Neural crest cell (in vitro differentiated cells): ENCODE measurements at regions not wholly inside any gene's neighbourhood (a gene's known extent, or its start where the extent isn't known, plus 50 kb on each side); places are given as distances from the start of the nearest gene placed in this dataset.

Source experiments
- DNase-seq: peaks from one replicate; pipeline ENCODE4 v3.0.0; 2021; ENCODE audit warnings: low read depth, mixed read lengths, low spot score
- H3K27ac Mint-ChIP-seq: one replicate; pipeline ENCODE4 v1.8.0; 2021; ENCODE audit warnings: mild to moderate bottlenecking, mixed read lengths; ENCODE audit not compliant: unreplicated experiment
- H3K27me3 Mint-ChIP-seq: 2 replicates; pipeline ENCODE4 v1.8.0; 2021; ENCODE audit warnings: low read depth, mild to moderate bottlenecking, mixed read lengths
- H3K36me3 Mint-ChIP-seq: 2 replicates; pipeline ENCODE4 v1.8.0; 2021; ENCODE audit warnings: low read depth, mild to moderate bottlenecking, mixed read lengths
- H3K4me1 Mint-ChIP-seq: 2 replicates; pipeline ENCODE4 v1.8.0; 2021; ENCODE audit warnings: mixed read lengths
- H3K4me3 Mint-ChIP-seq: one replicate; pipeline ENCODE4 v1.8.0; 2021; ENCODE audit warnings: mild to moderate bottlenecking, mixed read lengths
- H3K9me3 Mint-ChIP-seq: 2 replicates; pipeline ENCODE4 v1.8.0; 2021; ENCODE audit warnings: mixed read lengths
- CTCF ChIP-seq: fragments of 200-600 bp; sonication (generic); conservative IDR thresholded peaks from 2 replicates; pipeline ENCODE4 v1.5.0; 2021; ENCODE audit warnings: antibody characterized with exemption, mild to moderate bottlenecking

GRCh38 chr5:44252545-44252944, 136.7 kb downstream of the FGF10 start:
- H3K4me1 Mint-ChIP-seq = peaks cover 15% of the 10 kb centered on the region
- no peak for TF ChIP-seq CTCF
- H3K9me3 Mint-ChIP-seq = peaks cover 5% of the 10 kb centered on the region
- no peak for DNase-seq
- no peaks in the 10 kb centered on the region for H3K27me3 Mint-ChIP-seq
- peak overlapping the region; percentile 52 for H3K27ac Mint-ChIP-seq
- no peak overlapping the region for H3K4me3 Mint-ChIP-seq
- no peaks in the 10 kb centered on the region for H3K36me3 Mint-ChIP-seq

- Mint-ChIP-seq H3K4me3 (no peak overlapping the region), H3K4me1 (peaks cover 16% of the 10 kb centered on the region), H3K36me3 (no peaks in the 10 kb centered on the region), H3K27me3 (no peaks in the 10 kb centered on the region), H3K27ac (no peak overlapping the region), H3K9me3 (peaks cover 6% of the 10 kb centered on the region)
- DNase-seq = no peak
- TF ChIP-seq CTCF = no peak
Observed at GRCh38 chr5:44246986-44247385, 142.2 kb downstream of the FGF10 start.

- TF ChIP-seq CTCF = no peak
- Mint-ChIP-seq H3K4me3 (no peak overlapping the region), H3K36me3 (no peaks in the 10 kb centered on the region), H3K27ac (no peak overlapping the region), H3K4me1 (peaks cover 16% of the 10 kb centered on the region), H3K27me3 (no peaks in the 10 kb centered on the region), H3K9me3 (peaks cover 6% of the 10 kb centered on the region)
- no peak for DNase-seq
Observed at GRCh38 chr5:44245935-44246334, 143.3 kb downstream of the FGF10 start.

- H3K36me3 Mint-ChIP-seq = no peaks in the 10 kb centered on the region
- H3K27me3 Mint-ChIP-seq = no peaks in the 10 kb centered on the region
Observed at GRCh38 chr5:44242791-44243190, 146.4 kb downstream of the FGF10 start.

GRCh38 chr5:44236040-44236439, 153.2 kb downstream of the FGF10 start:
- Mint-ChIP-seq H3K27me3 (no peaks in the 10 kb centered on the region), H3K4me1 (no peaks in the 10 kb centered on the region), H3K36me3 (no peaks in the 10 kb centered on the region), H3K27ac (no peak overlapping the region), H3K9me3 (no peaks in the 10 kb centered on the region), H3K4me3 (no peak overlapping the region)
- no peak for TF ChIP-seq CTCF
- no peak for DNase-seq

More at GRCh38 chr5:44242791-44243190, 146.4 kb downstream of the FGF10 start:
- no peak for DNase-seq
- no peak for TF ChIP-seq CTCF
- no peak overlapping the region for H3K4me3 Mint-ChIP-seq
- peaks cover 4% of the 10 kb centered on the region for H3K9me3 Mint-ChIP-seq
- peaks cover 4% of the 10 kb centered on the region for H3K4me1 Mint-ChIP-seq
- no peak overlapping the region for H3K27ac Mint-ChIP-seq

GRCh38 chr5:44233691-44234090, 155.5 kb downstream of the FGF10 start:
- Mint-ChIP-seq H3K27ac (no peak overlapping the region), H3K9me3 (no peaks in the 10 kb centered on the region), H3K36me3 (no peaks in the 10 kb centered on the region), H3K4me3 (no peak overlapping the region), H3K4me1 (no peaks in the 10 kb centered on the region), H3K27me3 (no peaks in the 10 kb centered on the region)
- TF ChIP-seq CTCF = no peak
- DNase-seq = no peak
